HG03457 (cell line): ENCODE measurements at regions not wholly inside any gene's neighbourhood (a gene's known extent, or its start where the extent isn't known, plus 50 kb on each side); places are given as distances from the start of the nearest gene placed in this dataset.
"Not testable (repeated sequence)": the region's sequence is repeated elsewhere in the genome, so short reads cannot be mapped to it uniquely, and the experiment has no call there.

ENCODE experiments used
- ATAC-seq: cut with Tn5 transposase; IDR thresholded peaks from one replicate; pipeline ENCODE4 v1.9.1; 2021; ENCODE audit warnings: moderate number of reproducible peaks; ENCODE audit not compliant: unreplicated experiment

- ATAC-seq = no peak
Measured at GRCh38 chr19:27890206-27890605, 1322.7 kb downstream of the UQCRFS1 start.

- no peak for ATAC-seq
Measured at GRCh38 chr19:27889156-27889555, 1323.8 kb downstream of the UQCRFS1 start.

- no peak for ATAC-seq
Measured at GRCh38 chr19:27887946-27888345, 1325.0 kb downstream of the UQCRFS1 start.

GRCh38 chr19:27885359-27885758, 1327.6 kb downstream of the UQCRFS1 start:
- ATAC-seq = no peak

- no peak for ATAC-seq
Measured at GRCh38 chr19:27884376-27884775, 1328.6 kb downstream of the UQCRFS1 start.

- ATAC-seq = no peak
Measured at GRCh38 chr19:27881213-27881612, 1331.7 kb downstream of the UQCRFS1 start.

GRCh38 chr19:27876976-27877512, 1335.9 kb downstream of the UQCRFS1 start:
- ATAC-seq = no peak

GRCh38 chr19:27876489-27876888, 1336.5 kb downstream of the UQCRFS1 start:
- ATAC-seq = no peak

GRCh38 chr19:27872370-27872769, 1340.6 kb downstream of the UQCRFS1 start:
- no peak for ATAC-seq

- no peak for ATAC-seq
Measured at GRCh38 chr19:27870293-27870692, 1342.7 kb downstream of the UQCRFS1 start.

GRCh38 chr19:27868007-27868406, 1344.9 kb downstream of the UQCRFS1 start:
- ATAC-seq = no peak

GRCh38 chr19:27865927-27866777, 1346.8 kb downstream of the UQCRFS1 start:
- no peak for ATAC-seq

GRCh38 chr19:27861411-27861975, 1351.5 kb downstream of the UQCRFS1 start:
- ATAC-seq = no peak

- ATAC-seq = no peak
Measured at GRCh38 chr19:27860309-27860934, 1352.5 kb downstream of the UQCRFS1 start.

GRCh38 chr19:27859689-27860088, 1353.3 kb downstream of the UQCRFS1 start:
- ATAC-seq = no peak

GRCh38 chr19:27858981-27859581, 1353.9 kb downstream of the UQCRFS1 start:
- ATAC-seq = no peak

GRCh38 chr19:27852931-27853330, 1360.0 kb downstream of the UQCRFS1 start:
- not testable (repeated sequence) for ATAC-seq

GRCh38 chr19:27851543-27852060, 1361.3 kb downstream of the UQCRFS1 start:
- ATAC-seq = no peak

- ATAC-seq = no peak
Measured at GRCh38 chr19:27851002-27851481, 1361.9 kb downstream of the UQCRFS1 start.

- ATAC-seq = no peak
Measured at GRCh38 chr19:27846944-27847343, 1366.0 kb downstream of the UQCRFS1 start.

- ATAC-seq = no peak
Measured at GRCh38 chr19:27844261-27844660, 1368.7 kb downstream of the UQCRFS1 start.
